Uterus (tissue), 2 donors: ENCODE measurements at regions not wholly inside any gene's neighbourhood (a gene's known extent, or its start where the extent isn't known, plus 50 kb on each side); places are given as distances from the start of the nearest gene placed in this dataset.

Experiments used
- CTCF ChIP-seq, 4 experiments: fragments of 200-600 bp in 2 of 4; fragments of 450-650 bp in 2 of 4; sonication (generic) in 2 of 4; IDR thresholded peaks; one replicate each; pipeline ENCODE4 v1.5.1; 2016 to 2019; ENCODE audit warnings: antibody characterized with exemption in 4 of 4, mild to moderate bottlenecking in 2 of 4, moderate library complexity in 1 of 4
- POLR2A ChIP-seq, 2 donors: fragments of 450-650 bp; IDR thresholded peaks; one replicate each; pipeline ENCODE4 v1.6.1; 2016; ENCODE audit warnings: antibody characterized with exemption in 2 of 2, mild to moderate bottlenecking in 1 of 2, moderate library complexity in 1 of 2

DNA sequence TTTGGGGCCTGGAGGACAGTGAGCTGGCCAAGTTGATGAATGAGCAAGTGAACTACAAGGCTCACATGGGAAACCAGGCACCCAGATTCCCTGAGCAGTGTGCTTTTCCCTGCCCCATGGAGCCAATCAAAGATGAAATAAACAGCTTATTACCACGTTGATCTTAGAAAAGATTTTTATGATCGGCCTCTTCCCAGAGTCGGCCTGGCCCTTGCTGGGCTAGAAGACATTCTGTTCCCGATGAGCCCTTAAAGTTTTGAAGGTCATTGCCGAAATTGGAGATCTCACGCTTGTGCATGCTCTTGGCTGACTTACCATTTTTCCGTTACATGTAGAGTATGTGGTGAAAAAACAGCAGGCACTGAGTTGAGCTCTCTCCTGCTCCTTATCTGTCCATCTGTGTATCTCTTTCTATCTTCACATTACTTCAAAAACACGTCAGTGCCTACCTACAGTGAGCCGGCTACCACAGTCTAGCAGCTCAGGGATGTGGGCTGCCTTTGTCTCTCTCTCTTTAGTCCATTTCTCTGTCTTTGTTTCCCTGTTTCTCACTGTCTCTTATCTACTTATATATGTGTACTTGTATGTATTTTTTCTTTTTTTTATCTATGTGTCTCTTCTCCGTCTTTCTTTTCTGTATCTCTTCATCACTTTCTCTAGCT lies 248.8 kb upstream of the USP24 start:
- TF ChIP-seq POLR2A (IDR thresholded peaks at IDR 0.05) (no peak), CTCF (IDR thresholded peaks at IDR 0.05) (no peak)
